ENCODE measurements at regions not wholly inside any gene's neighbourhood (a gene's known extent, or its start where the extent isn't known, plus 50 kb on each side); places are given as distances from the start of the nearest gene placed in this dataset.

DNA sequence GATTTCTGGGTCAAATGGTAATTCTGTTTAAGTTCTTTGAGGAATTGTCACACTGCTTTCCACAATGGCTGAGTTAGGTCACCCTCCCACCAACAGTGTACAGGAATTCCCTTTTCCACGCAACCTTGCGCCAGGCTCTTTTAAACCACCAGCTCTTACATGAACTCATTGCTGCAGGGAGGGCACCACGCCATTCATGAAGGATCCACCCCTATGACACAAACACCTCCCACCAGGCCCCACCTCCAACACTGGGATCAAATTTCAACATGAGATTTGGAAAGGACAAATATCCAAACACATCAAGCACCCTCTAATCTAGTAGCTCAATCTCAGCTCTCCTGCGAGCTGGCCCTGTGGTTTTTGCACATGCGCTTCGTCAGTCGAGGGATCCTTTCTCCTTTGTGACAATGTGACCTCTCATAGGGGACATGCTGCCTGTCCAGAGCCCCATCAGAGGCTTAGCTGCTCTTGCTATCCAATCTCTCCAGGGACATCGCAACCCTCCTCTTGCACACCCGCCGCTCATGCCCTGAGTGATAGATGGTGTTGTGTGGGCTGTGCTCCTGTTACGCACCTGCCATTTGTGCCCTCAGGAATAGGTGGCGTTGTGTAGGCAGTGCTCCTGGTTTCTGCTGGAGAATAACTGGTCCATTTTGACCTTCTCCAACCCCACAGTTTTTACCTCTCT lies 328.0 kb downstream of the UQCRFS1 start:
- TF ChIP-seq, protein P1, sequence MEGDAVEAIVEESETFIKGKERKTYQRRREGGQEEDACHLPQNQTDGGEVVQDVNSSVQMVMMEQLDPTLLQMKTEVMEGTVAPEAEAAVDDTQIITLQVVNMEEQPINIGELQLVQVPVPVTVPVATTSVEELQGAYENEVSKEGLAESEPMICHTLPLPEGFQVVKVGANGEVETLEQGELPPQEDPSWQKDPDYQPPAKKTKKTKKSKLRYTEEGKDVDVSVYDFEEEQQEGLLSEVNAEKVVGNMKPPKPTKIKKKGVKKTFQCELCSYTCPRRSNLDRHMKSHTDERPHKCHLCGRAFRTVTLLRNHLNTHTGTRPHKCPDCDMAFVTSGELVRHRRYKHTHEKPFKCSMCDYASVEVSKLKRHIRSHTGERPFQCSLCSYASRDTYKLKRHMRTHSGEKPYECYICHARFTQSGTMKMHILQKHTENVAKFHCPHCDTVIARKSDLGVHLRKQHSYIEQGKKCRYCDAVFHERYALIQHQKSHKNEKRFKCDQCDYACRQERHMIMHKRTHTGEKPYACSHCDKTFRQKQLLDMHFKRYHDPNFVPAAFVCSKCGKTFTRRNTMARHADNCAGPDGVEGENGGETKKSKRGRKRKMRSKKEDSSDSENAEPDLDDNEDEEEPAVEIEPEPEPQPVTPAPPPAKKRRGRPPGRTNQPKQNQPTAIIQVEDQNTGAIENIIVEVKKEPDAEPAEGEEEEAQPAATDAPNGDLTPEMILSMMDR (IDR thresholded peaks at IDR 0.05 in 4 of 5, conservative IDR thresholded peaks at IDR 0.05 in 1 of 5) = no peak
- TF ChIP-seq POLR2A (IDR thresholded peaks at IDR 0.05) = no peak

All from gastrocnemius medialis (tissue), 4 donors.